ENCODE measurements at regions not wholly inside any gene's neighbourhood (a gene's known extent, or its start where the extent isn't known, plus 50 kb on each side); places are given as distances from the start of the nearest gene placed in this dataset.

DNA sequence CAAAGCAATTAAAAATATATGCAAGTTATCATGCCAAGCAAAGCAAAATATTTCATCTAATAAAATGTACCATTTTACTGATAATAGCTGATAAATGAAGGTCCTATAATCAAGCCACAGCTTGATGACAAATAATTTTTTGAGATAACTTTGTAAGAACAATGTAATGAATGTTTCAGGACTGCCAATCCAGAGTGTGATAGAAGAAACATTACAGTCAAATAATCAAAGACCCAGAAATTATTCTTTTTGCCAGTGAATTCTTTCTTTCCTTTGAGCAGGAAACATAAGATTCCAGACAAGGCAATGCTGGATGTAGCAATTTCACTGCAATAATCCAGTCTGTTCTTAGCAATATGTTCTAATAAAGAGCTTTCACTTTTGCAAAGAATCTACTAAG, 556.1 kb downstream of the PLOD2 start:
- Histone ChIP-seq H3K27ac (ENCODE audit: low read depth in 1 of 3, low read length in 2 of 3) (no peak overlapping the region), H3K9me3 (ENCODE audit: control insufficient read depth in 2 of 2, insufficient read depth in 1 of 2, low read depth in 1 of 2, low read length in 1 of 2) (no peaks in the 10 kb centered on the region), H3K36me3 (ENCODE audit: control insufficient read depth in 3 of 3, insufficient read depth in 2 of 3, low read depth in 1 of 3, low read length in 3 of 3) (no peaks in the 10 kb centered on the region), H3K4me3 (ENCODE audit: low read depth in 1 of 3, low read length in 3 of 3) (no peak overlapping the region), H3K4me1 (ENCODE audit: control insufficient read depth in 3 of 3, insufficient read depth in 2 of 3, low read depth in 1 of 3, low read length in 2 of 3) (no peaks in the 10 kb centered on the region), H3K27me3 (ENCODE audit: control insufficient read depth in 3 of 3, insufficient read depth in 3 of 3, low read length in 3 of 3) (no peaks in the 10 kb centered on the region)
- DNase-seq (no peak), FAIRE-seq (no peak)

DNA sequence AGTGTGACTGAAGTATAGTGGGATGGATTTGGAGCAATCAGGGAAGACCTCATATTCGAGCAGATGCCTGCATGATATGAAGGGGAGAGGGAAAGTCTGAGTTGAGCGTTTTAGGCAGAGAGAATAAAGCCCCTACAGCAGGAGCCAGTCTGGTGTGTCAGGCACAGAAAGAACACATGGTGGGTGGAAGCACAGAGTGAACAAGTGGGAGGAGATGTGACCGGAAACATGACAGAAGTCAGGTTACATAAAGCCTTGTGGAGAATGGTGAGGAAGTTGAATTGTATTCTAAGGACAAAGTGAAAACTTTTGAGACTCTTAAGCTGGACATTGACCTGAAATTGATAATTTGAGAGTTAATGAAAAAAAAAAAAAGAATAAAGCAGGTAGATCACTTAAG, 541.0 kb downstream of the PLOD2 start:
- 74 to 80% (median 75%) methylated on average over 3 of the region's 3 CpGs for WGBS, 3 donors
- no peak for DNase-seq
- no peak for FAIRE-seq

DNA sequence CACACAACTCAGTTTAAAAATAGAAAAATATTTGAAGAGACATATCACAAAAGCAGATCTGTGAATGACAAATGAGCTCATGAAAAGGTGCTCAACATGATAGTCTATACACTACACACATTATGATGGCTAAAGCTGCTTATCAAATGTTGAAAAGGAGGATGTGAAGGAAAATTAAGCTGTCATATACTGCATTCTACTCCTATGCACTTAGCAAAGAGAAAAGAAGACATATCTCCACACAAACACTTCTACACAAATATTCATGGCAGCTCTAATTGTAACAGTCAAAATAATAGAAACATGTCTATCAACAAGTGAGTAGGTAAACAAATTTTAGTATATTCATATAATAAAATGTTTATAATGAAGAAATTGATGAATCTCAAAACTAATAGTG, 540.5 kb downstream of the PLOD2 start:
- no peak overlapping the region for H3K4me3 ChIP-seq (ENCODE audit: low read depth in 1 of 3, low read length in 3 of 3)
- FAIRE-seq = no peak

More for the DNA sequence above, 541.0 kb downstream of the PLOD2 start:
- Histone ChIP-seq H3K27me3 (ENCODE audit: control insufficient read depth in 3 of 3, insufficient read depth in 3 of 3, low read length in 3 of 3) (no peaks in the 10 kb centered on the region), H3K9me3 (ENCODE audit: control insufficient read depth in 2 of 2, insufficient read depth in 1 of 2, low read depth in 1 of 2, low read length in 1 of 2) (no peaks in the 10 kb centered on the region), H3K4me3 (ENCODE audit: low read depth in 1 of 3, low read length in 3 of 3) (no peak overlapping the region), H3K27ac (ENCODE audit: low read depth in 1 of 3, low read length in 2 of 3) (no peak overlapping the region), H3K4me1 (ENCODE audit: control insufficient read depth in 3 of 3, insufficient read depth in 2 of 3, low read depth in 1 of 3, low read length in 2 of 3) (no peaks in the 10 kb centered on the region), H3K36me3 (ENCODE audit: control insufficient read depth in 3 of 3, insufficient read depth in 2 of 3, low read depth in 1 of 3, low read length in 3 of 3) (no peaks in the 10 kb centered on the region)

DNA sequence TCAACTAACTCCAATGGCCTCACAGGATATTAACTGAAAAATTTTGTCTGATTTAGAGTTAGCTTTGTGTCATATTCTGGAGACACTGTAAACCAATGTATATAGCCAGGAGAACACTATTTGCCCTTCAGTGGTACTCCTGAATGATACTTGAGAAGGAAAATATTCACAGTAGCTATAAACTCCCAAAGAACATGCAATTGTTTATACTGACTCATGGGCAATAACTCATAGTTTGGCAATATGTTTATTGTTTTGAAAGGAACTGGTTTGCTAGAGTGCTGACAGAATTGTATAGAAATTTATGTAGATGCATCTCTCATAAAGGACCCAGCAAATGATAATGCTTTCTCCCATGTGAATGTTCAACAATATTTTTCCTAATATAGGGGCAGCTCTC, 537.6 kb downstream of the PLOD2 start:
- H3K4me1 ChIP-seq (ENCODE audit: control insufficient read depth in 3 of 3, insufficient read depth in 2 of 3, low read depth in 1 of 3, low read length in 2 of 3) = no peaks in the 10 kb centered on the region
- no peaks in the 10 kb centered on the region for H3K9me3 ChIP-seq (ENCODE audit: control insufficient read depth in 2 of 2, insufficient read depth in 1 of 2, low read depth in 1 of 2, low read length in 1 of 2)
- FAIRE-seq = no peak
- no peak for DNase-seq
- H3K4me3 ChIP-seq (ENCODE audit: low read depth in 1 of 3, low read length in 3 of 3) = no peak overlapping the region
- H3K27ac ChIP-seq (ENCODE audit: low read depth in 1 of 3, low read length in 2 of 3) = no peak overlapping the region
- no peaks in the 10 kb centered on the region for H3K36me3 ChIP-seq (ENCODE audit: control insufficient read depth in 3 of 3, insufficient read depth in 2 of 3, low read depth in 1 of 3, low read length in 3 of 3)
- no peaks in the 10 kb centered on the region for H3K27me3 ChIP-seq (ENCODE audit: control insufficient read depth in 3 of 3, insufficient read depth in 3 of 3, low read length in 3 of 3)

More for the DNA sequence above, 540.5 kb downstream of the PLOD2 start:
- no peak overlapping the region for H3K27ac ChIP-seq (ENCODE audit: low read depth in 1 of 3, low read length in 2 of 3)
- no peaks in the 10 kb centered on the region for H3K9me3 ChIP-seq (ENCODE audit: control insufficient read depth in 2 of 2, insufficient read depth in 1 of 2, low read depth in 1 of 2, low read length in 1 of 2)
- H3K27me3 ChIP-seq (ENCODE audit: control insufficient read depth in 3 of 3, insufficient read depth in 3 of 3, low read length in 3 of 3) = no peaks in the 10 kb centered on the region
- DNase-seq = no peak
- no peaks in the 10 kb centered on the region for H3K4me1 ChIP-seq (ENCODE audit: control insufficient read depth in 3 of 3, insufficient read depth in 2 of 3, low read depth in 1 of 3, low read length in 2 of 3)
- H3K36me3 ChIP-seq (ENCODE audit: control insufficient read depth in 3 of 3, insufficient read depth in 2 of 3, low read depth in 1 of 3, low read length in 3 of 3) = no peaks in the 10 kb centered on the region

DNA sequence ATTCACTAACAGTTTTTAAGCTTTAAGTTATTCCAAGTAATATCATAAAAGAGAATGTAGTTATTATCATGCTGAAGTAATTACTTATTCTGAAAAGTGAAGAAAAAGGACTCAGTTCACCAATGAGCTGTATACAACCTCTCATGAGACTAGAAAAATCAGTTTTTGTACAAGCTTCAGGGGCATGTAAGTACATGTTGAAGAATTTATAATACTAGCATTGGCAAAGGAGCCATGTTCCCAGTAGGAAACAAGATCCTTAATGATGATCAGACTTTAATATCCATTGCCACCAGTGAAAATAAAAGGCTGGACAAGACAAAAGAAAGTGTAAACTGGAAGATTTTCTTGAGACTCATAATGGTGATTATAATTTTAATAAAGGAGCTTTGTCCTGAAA, 532.8 kb downstream of the PLOD2 start:
- no peak for FAIRE-seq
- H3K4me1 ChIP-seq (ENCODE audit: control insufficient read depth in 3 of 3, insufficient read depth in 2 of 3, low read depth in 1 of 3, low read length in 2 of 3) = no peaks in the 10 kb centered on the region

DNA sequence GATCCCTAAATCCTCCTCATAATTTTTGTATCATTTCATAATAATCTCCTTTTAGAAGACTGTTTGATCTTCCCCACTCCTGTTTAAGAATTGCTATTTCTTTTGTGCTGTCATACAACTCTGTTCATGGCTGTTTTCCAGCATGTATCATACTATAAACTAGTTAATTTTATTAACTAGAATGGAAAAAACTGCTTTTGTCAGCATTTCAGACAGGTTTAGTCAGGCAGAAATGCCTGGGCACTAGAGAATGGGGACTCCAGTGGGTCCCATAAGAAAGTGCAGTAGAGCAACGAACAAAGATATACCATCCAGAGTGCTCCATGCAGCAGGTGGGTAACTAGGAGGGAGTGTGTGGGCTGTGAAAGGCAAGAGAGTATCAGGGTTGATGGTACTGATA, 523.9 kb downstream of the PLOD2 start:
- FAIRE-seq (no peak), DNase-seq (no peak)
- Histone ChIP-seq H3K27me3 (ENCODE audit: control insufficient read depth in 3 of 3, insufficient read depth in 3 of 3, low read length in 3 of 3) (no peaks in the 10 kb centered on the region), H3K36me3 (ENCODE audit: control insufficient read depth in 3 of 3, insufficient read depth in 2 of 3, low read depth in 1 of 3, low read length in 3 of 3) (no peaks in the 10 kb centered on the region), H3K4me1 (ENCODE audit: control insufficient read depth in 3 of 3, insufficient read depth in 2 of 3, low read depth in 1 of 3, low read length in 2 of 3) (no peaks in the 10 kb centered on the region), H3K9me3 (ENCODE audit: control insufficient read depth in 2 of 2, insufficient read depth in 1 of 2, low read depth in 1 of 2, low read length in 1 of 2) (no peaks in the 10 kb centered on the region), H3K27ac (ENCODE audit: low read depth in 1 of 3, low read length in 2 of 3) (no peak overlapping the region), H3K4me3 (ENCODE audit: low read depth in 1 of 3, low read length in 3 of 3) (no peak overlapping the region)
- WGBS, 3 donors = 69 to 80% (median 71%) methylated on average over 1 of the region's 1 CpG

More for the DNA sequence above, 532.8 kb downstream of the PLOD2 start:
- peaks cover 0 to 4% of the 10 kb centered on the region in 2 donors for H3K9me3 ChIP-seq (ENCODE audit: control insufficient read depth in 2 of 2, insufficient read depth in 1 of 2, low read depth in 1 of 2, low read length in 1 of 2)
- H3K4me3 ChIP-seq (ENCODE audit: low read depth in 1 of 3, low read length in 3 of 3) = no peak overlapping the region
- H3K27me3 ChIP-seq (ENCODE audit: control insufficient read depth in 3 of 3, insufficient read depth in 3 of 3, low read length in 3 of 3) = no peaks in the 10 kb centered on the region
- no peaks in the 10 kb centered on the region for H3K36me3 ChIP-seq (ENCODE audit: control insufficient read depth in 3 of 3, insufficient read depth in 2 of 3, low read depth in 1 of 3, low read length in 3 of 3)
- no peak overlapping the region for H3K27ac ChIP-seq (ENCODE audit: low read depth in 1 of 3, low read length in 2 of 3)
- DNase-seq = no peak

DNA sequence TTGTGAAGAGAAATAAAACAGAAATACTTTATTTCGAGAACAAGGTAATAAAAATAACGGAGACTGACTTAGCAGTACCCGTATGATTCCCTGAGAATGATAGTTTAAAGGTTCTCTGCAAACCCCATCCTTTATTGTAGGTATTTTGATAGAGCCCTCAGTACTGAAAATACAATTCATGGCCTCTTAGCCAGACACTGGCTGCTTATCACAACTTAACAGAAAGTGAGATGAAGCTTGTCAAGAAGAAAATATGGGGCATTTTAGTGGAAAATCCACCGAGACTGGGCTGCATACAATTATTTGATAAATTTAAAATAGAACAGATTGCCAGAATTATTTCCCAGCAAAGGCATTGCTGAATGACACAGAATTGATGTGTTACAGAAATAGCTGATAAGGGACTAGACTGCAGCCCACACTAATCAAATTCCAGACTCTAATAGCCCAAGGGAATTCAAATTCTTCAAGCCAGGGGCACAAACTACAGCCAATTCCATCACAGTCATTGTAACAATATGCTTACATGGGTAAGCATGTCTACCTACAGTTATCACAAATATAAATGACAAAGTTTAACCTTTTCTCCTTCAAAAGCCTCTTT, 521.9 kb downstream of the PLOD2 start:
- H3K27ac ChIP-seq (ENCODE audit: low read depth in 1 of 3, low read length in 2 of 3) = no peak overlapping the region
- DNase-seq (no peak), FAIRE-seq (no peak)
- no peaks in the 10 kb centered on the region for H3K9me3 ChIP-seq (ENCODE audit: control insufficient read depth in 2 of 2, insufficient read depth in 1 of 2, low read depth in 1 of 2, low read length in 1 of 2)
- H3K36me3 ChIP-seq (ENCODE audit: control insufficient read depth in 3 of 3, insufficient read depth in 2 of 3, low read depth in 1 of 3, low read length in 3 of 3) = no peaks in the 10 kb centered on the region
- WGBS, 3 donors = 63 to 76% (median 74%) methylated on average over 4 of the region's 4 CpGs
- H3K4me3 ChIP-seq (ENCODE audit: low read depth in 1 of 3, low read length in 3 of 3) = no peak overlapping the region
- H3K27me3 ChIP-seq (ENCODE audit: control insufficient read depth in 3 of 3, insufficient read depth in 3 of 3, low read length in 3 of 3) = no peaks in the 10 kb centered on the region
- no peaks in the 10 kb centered on the region for H3K4me1 ChIP-seq (ENCODE audit: control insufficient read depth in 3 of 3, insufficient read depth in 2 of 3, low read depth in 1 of 3, low read length in 2 of 3)

DNA sequence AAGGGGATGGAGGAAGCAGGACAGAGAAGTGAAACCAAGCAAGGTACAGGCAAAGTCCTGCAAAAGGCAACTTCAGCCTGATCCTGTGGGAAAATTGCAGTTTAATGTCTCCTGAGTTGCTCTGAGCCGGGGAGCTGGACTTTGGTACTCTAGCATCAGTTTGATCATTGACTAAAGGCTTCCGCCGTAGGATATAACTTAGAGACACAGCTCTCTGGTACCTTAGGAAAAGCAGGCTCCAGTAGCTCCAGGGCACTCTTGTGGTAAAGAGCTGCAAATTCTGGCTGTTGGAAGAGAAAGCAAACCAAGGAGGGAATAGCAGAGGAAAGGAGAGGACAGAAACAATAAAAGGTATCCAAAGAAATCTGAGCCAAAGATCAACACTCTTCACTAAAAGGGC, 521.1 kb downstream of the PLOD2 start:
- DNase-seq (peak in 1 of 2 donors; percentile 54), FAIRE-seq (no peak)
- Histone ChIP-seq H3K9me3 (ENCODE audit: control insufficient read depth in 2 of 2, insufficient read depth in 1 of 2, low read depth in 1 of 2, low read length in 1 of 2) (no peaks in the 10 kb centered on the region), H3K27me3 (ENCODE audit: control insufficient read depth in 3 of 3, insufficient read depth in 3 of 3, low read length in 3 of 3) (no peaks in the 10 kb centered on the region), H3K4me3 (ENCODE audit: low read depth in 1 of 3, low read length in 3 of 3) (no peak overlapping the region), H3K27ac (ENCODE audit: low read depth in 1 of 3, low read length in 2 of 3) (no peak overlapping the region), H3K36me3 (ENCODE audit: control insufficient read depth in 3 of 3, insufficient read depth in 2 of 3, low read depth in 1 of 3, low read length in 3 of 3) (no peaks in the 10 kb centered on the region), H3K4me1 (ENCODE audit: control insufficient read depth in 3 of 3, insufficient read depth in 2 of 3, low read depth in 1 of 3, low read length in 2 of 3) (no peaks in the 10 kb centered on the region)
- WGBS, 3 donors = 24 to 72% (median 52%) methylated on average over 3 of the region's 3 CpGs

DNA sequence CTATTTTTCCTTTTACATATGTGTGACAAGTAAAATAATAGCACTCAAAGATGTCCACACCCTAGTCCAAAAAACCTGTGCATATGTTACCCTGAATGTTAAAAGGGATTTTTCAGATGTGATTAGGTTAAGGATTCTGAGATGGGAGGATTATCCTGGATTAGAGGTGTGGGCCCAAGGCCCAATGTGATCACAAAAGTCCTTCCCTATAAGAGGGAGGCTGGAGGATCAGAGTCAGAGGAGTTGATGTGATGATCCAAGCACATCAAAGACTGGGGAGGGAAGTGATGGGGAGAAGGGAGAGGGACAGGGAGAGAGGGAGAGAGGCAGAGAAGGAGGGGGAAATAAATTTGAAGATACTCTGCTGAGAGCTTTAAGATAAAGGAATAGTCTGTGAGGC, 512.6 kb downstream of the PLOD2 start:
- FAIRE-seq (no peak), DNase-seq (no peak)
- H3K4me1 ChIP-seq (ENCODE audit: control insufficient read depth in 3 of 3, insufficient read depth in 2 of 3, low read depth in 1 of 3, low read length in 2 of 3) = no peaks in the 10 kb centered on the region
- no peaks in the 10 kb centered on the region for H3K27me3 ChIP-seq (ENCODE audit: control insufficient read depth in 3 of 3, insufficient read depth in 3 of 3, low read length in 3 of 3)
- no peak overlapping the region for H3K4me3 ChIP-seq (ENCODE audit: low read depth in 1 of 3, low read length in 3 of 3)
- H3K9me3 ChIP-seq (ENCODE audit: control insufficient read depth in 2 of 2, insufficient read depth in 1 of 2, low read depth in 1 of 2, low read length in 1 of 2) = peaks cover 0 to 8% of the 10 kb centered on the region in 2 donors
- no peak overlapping the region for H3K27ac ChIP-seq (ENCODE audit: low read depth in 1 of 3, low read length in 2 of 3)
- no peaks in the 10 kb centered on the region for H3K36me3 ChIP-seq (ENCODE audit: control insufficient read depth in 3 of 3, insufficient read depth in 2 of 3, low read depth in 1 of 3, low read length in 3 of 3)

Measured in small intestine (tissue), 7 donors.